ENCODE measurements at regions not wholly inside any gene's neighbourhood (a gene's known extent, or its start where the extent isn't known, plus 50 kb on each side); places are given as distances from the start of the nearest gene placed in this dataset.

GRCh38 chr15:93645594-93645993 lies 556.6 kb upstream of the RGMA start:
- DNase-seq (ENCODE audit: extremely low spot score) = no peak
- ChIA-PET POLR2A (no interaction called here), CTCF (no interaction called here)
- TF ChIP-seq CTCF (IDR thresholded peaks at IDR 0.05; ENCODE audit: control extremely low read depth, extremely low read depth, low read depth, missing control alignments) = no peak

DNA sequence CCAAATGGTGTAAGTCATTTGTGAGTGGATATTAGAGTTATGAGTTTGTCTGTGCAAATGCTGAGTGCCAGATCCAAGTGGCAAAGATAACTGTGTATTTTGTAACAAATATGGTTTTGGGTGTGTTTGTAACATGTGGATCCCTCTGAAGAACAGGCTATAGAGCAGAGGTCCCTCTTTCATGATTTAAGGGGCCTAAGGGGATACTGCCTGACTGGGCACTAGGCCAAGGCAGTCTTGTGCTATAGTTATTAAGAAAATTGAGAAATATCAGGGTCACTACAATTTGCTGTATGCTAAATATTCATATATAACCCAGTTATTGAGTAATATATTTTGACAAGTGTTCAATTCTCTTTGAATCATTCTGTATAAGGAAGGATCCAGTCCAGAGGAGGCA lies 555.6 kb upstream of the RGMA start:
- DNase-seq (ENCODE audit: extremely low spot score) = no peak
- ChIA-PET POLR2A (no interaction called here), CTCF (interaction anchor here (1.2 kb wide), 1 partner anchor 13 kb away, joined by 3 read pairs; no protein-coding TSS in a partner anchor)
- no peak for TF ChIP-seq CTCF (IDR thresholded peaks at IDR 0.05; ENCODE audit: control extremely low read depth, extremely low read depth, low read depth, missing control alignments)

DNA sequence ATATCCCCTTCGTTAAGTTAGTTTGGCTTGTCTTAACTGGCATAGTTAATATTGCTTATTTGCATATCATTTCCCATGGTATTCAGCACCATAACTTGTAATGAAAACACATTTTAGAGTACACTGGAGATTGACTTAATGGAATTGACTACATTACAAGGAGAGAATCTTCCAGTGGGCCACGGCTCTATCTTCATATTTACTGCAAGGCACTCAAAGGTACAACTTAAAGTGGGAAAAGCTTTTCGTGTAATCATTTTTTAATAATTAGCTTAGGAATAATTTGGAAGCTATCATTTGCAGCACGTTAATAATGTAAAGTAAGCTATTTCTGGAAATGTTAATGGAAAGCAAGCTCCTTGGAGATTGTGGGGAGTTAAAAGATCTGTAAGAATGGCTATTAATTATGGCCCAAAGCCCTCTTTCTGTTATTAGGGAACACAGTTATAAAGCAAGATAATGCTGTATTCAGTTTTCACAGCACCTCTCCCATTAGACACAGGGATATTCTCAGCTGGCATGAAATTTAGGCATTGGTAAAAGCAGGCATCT lies 551.5 kb upstream of the RGMA start:
- CTCF ChIA-PET = no interaction called here
- no peak for TF ChIP-seq CTCF (IDR thresholded peaks at IDR 0.05; ENCODE audit: control extremely low read depth, extremely low read depth, low read depth, missing control alignments)
- POLR2A ChIA-PET = no interaction called here
- no peak for DNase-seq (ENCODE audit: extremely low spot score)

DNA sequence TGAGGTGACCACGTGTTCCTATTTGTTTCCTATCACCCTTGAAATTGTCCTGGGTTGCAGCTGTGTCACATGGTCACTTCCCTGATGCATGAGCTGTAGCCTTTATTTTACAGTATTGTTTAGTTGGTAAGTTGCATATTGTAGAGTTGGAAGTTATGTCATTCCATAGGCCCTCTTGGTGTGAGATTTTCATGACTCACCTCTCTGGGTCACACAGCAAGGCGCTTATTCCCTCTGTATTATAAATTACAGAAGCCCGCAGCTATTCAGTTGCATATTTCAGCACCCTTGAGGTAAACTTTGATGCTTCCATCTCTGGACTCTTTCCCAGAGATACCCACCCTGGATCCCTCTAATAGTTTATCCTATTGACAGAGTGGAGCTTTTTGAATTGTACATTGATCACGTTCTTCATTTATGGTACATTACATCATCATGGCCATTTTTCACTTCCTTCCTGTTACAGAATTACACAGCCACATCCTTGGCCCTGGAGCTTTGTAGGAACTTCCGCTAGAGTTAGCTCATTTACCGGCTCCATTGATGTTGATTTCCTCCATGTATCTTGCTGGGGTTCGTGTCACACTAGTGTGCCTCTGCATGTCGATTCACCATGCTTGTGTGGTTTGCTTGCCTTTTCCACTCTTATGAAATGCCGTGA lies 543.1 kb upstream of the RGMA start:
- ChIA-PET POLR2A (no interaction called here), CTCF (interaction anchor here (1.2 to 1.4 kb wide), 2 partner anchors 12 to 27 kb away, joined by 3 read pairs; no protein-coding TSS in a partner anchor)
- TF ChIP-seq CTCF (IDR thresholded peaks at IDR 0.05; ENCODE audit: control extremely low read depth, extremely low read depth, low read depth, missing control alignments) = no peak
- no peak for DNase-seq (ENCODE audit: extremely low spot score)

DNA sequence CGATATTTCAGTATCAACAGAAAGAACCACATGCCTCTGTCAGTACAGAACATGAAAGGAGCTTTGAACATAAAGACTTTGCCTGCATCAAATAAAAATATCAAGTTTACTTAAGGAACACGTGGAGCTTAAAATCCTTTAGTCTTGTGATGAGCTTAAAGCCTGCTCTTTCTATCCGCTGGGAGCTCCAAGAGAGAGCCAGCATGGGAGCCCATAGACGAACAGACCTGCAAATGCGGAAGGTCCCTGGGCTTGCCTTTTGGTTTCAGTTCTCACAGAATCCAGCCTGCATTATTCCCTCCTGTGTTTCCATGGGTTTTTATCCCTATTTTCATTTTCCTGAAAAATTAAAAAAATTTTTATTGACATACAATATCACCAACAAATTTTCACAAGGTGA lies 530.6 kb upstream of the RGMA start:
- TF ChIP-seq CTCF (IDR thresholded peaks at IDR 0.05; ENCODE audit: control extremely low read depth, extremely low read depth, low read depth, missing control alignments) = no peak
- POLR2A ChIA-PET = no interaction called here
- CTCF ChIA-PET = interaction anchor here (1.1 kb wide), 2 partner anchors 9 to 11 kb away, joined by 3 to 5 read pairs; no protein-coding TSS in a partner anchor
- DNase-seq (ENCODE audit: extremely low spot score) = no peak

DNA sequence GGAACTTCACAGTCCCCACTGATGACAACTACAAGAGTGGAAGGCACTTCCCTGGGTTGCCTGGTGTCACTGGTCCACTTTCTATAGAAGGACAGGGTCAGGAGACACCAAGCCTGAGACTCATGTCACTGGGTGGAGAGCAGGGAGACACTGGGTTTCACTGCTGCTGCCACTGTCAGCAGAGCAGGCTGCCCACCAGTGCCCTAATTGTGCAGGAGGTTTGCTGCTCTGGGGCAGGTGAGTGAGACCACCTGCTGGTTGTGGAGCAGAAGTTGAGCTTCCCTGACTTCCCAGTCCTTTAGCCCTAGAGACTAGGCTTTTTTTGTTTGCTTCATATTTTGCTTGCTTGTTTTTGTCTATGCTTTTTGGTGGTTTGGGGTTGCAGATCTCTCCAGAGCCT lies 528.4 kb upstream of the RGMA start:
- TF ChIP-seq CTCF (IDR thresholded peaks at IDR 0.05; ENCODE audit: control extremely low read depth, extremely low read depth, low read depth, missing control alignments) = no peak
- CTCF ChIA-PET = no interaction called here
- no peak for DNase-seq (ENCODE audit: extremely low spot score)
- POLR2A ChIA-PET = no interaction called here

Measured in GM10248 (cell line).